SU-DHL-6 (cell line): ENCODE measurements at regions not wholly inside any gene's neighbourhood (a gene's known extent, or its start where the extent isn't known, plus 50 kb on each side); places are given as distances from the start of the nearest gene placed in this dataset.

Source experiments
- H2AFZ ChIP-seq: fragments of 200-600 bp; sonication (generic); 2 replicates; pipeline ENCODE4 v1.6.1; 2014; ENCODE audit warnings: low read depth, mild to moderate bottlenecking, moderate library complexity, mixed read lengths, antibody characterized with exemption, low read length; ENCODE audit not compliant: severe bottlenecking
- H3F3A ChIP-seq: fragments of 200-600 bp; shearing (Covaris generic); 2 replicates; pipeline ENCODE4 v1.6.0; 2016; ENCODE audit warnings: antibody characterized with exemption, mild to moderate bottlenecking; ENCODE audit not compliant: insufficient read depth
- H3K27ac ChIP-seq: fragments of 200-600 bp; sonication (generic); 2 replicates; pipeline ENCODE4 v1.5.1; 2016; ENCODE audit warnings: low read depth, mild to moderate bottlenecking, low read length, moderate library complexity, mixed read lengths
- H3K27me3 ChIP-seq: fragments of 200-600 bp; sonication (generic), shearing (Covaris generic); 2 replicates; pipeline ENCODE4 v1.6.0; 2014; ENCODE audit warnings: mild to moderate bottlenecking, low read length
- H3K36me3 ChIP-seq: fragments of 200-600 bp; sonication (generic); 2 replicates; pipeline ENCODE4 v1.6.1; 2014; ENCODE audit warnings: mild to moderate bottlenecking, low read length, mixed read lengths
- H3K4me2 ChIP-seq: fragments of 300-600, 200-600 bp; shearing (Covaris generic), sonication (generic); 2 replicates; pipeline ENCODE4 v1.6.0; 2014; ENCODE audit warnings: low read length, low read depth, mild to moderate bottlenecking; ENCODE audit not compliant: poor library complexity, severe bottlenecking
- H3K4me3 ChIP-seq: fragments of 200-600 bp; sonication (generic); 2 replicates; pipeline ENCODE4 v1.5.1; 2014; ENCODE audit warnings: antibody characterized with exemption, low read length, mild to moderate bottlenecking, mixed read lengths; ENCODE audit not compliant: insufficient read depth, poor library complexity, severe bottlenecking
- H3K79me2 ChIP-seq: fragments of 200-600 bp; sonication (generic); 2 replicates; pipeline ENCODE4 v1.6.1; 2014; ENCODE audit warnings: mild to moderate bottlenecking, low read length, moderate library complexity; ENCODE audit not compliant: insufficient read depth
- H3K9ac ChIP-seq: fragments of 200-600 bp; sonication (generic); 2 replicates; pipeline ENCODE4 v1.7.0; 2014; ENCODE audit warnings: mild to moderate bottlenecking, low read length
- H3K9me2 ChIP-seq: fragments of 200-600 bp; sonication (generic); replicated peaks from 2 replicates; pipeline ENCODE4 v1.6.1; 2014; ENCODE audit warnings: low read length; ENCODE audit not compliant: insufficient read depth
- H3K9me3 ChIP-seq: fragments of 200-600 bp; sonication (generic); 2 replicates; pipeline ENCODE4 v1.6.1; 2014; ENCODE audit warnings: low read length, mixed read lengths; ENCODE audit not compliant: insufficient read depth
- H4K20me1 ChIP-seq: fragments of 200-600 bp; sonication (generic); 2 replicates; pipeline ENCODE4 v1.6.1; 2014; ENCODE audit warnings: low read depth, mild to moderate bottlenecking, antibody characterized with exemption, low read length, moderate library complexity, mixed read lengths
- CTCF ChIP-seq: fragments of 200-600 bp; sonication (generic); IDR thresholded peaks from one replicate; pipeline ENCODE4 v1.5.1; 2017; ENCODE audit warnings: antibody characterized with exemption, mild to moderate bottlenecking, low read length, moderate library complexity; ENCODE audit not compliant: insufficient read depth, poor library complexity, severe bottlenecking
- EZH2phosphoT487 ChIP-seq: fragments of 200-600 bp; sonication (generic), shearing (Covaris generic); conservative IDR thresholded peaks from 2 replicates; pipeline ENCODE4 v1.6.1; 2018; ENCODE audit warnings: mild to moderate bottlenecking, antibody characterized with exemption, low read length, moderate library complexity, mixed read lengths

- Histone ChIP-seq H3K4me2 (no peak overlapping the region), H3F3A (no peaks in the 10 kb centered on the region), H3K36me3 (no peaks in the 10 kb centered on the region), H3K79me2 (no peaks in the 10 kb centered on the region), H3K4me3 (no peak overlapping the region), H3K27me3 (no peaks in the 10 kb centered on the region), H2AFZ (no peak overlapping the region), H3K9me3 (no peaks in the 10 kb centered on the region), H3K9ac (no peak overlapping the region), H4K20me1 (no peaks in the 10 kb centered on the region), H3K9me2 (no peaks in the 10 kb centered on the region), H3K27ac (no peak overlapping the region)
- TF ChIP-seq EZH2phosphoT487 (no peak), CTCF (no peak)
Observed at GRCh38 chr9:27655441-27655840, 82.2 kb upstream of the C9orf72 start.

DNA sequence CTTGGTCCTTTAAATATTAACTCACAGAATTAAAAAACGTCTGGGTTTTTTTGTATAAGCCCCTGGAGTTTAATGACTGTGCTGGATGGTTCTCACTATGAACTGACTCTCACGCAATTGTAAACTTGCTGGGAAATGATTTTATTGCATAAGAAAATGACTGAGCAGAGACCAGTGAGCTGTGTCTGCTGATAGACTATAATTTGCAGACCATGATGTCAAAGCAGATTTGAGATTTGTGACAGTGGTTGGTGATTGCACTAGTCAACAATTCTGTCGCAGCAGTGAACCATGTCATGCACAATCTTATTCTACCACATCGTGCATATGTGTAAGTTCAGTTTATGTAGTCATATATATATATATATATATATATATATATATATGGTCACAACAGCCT, 85.7 kb upstream of the C9orf72 start:
- H3K4me3 ChIP-seq, result no peak overlapping the region
- no peaks in the 10 kb centered on the region for H3K27me3 ChIP-seq
- H4K20me1 ChIP-seq, result no peaks in the 10 kb centered on the region
- no peaks in the 10 kb centered on the region for H3K79me2 ChIP-seq
- no peaks in the 10 kb centered on the region for H3F3A ChIP-seq
- H3K9me3 ChIP-seq, result no peaks in the 10 kb centered on the region
- H3K4me2 ChIP-seq, result no peak overlapping the region
- no peaks in the 10 kb centered on the region for H3K36me3 ChIP-seq
- H3K9me2 ChIP-seq, result no peaks in the 10 kb centered on the region
- H3K27ac ChIP-seq, result no peak overlapping the region
- TF ChIP-seq EZH2phosphoT487, result no peak
- no peak for TF ChIP-seq CTCF
- no peak overlapping the region for H2AFZ ChIP-seq
- no peak overlapping the region for H3K9ac ChIP-seq

- H3K27me3 ChIP-seq, result no peaks in the 10 kb centered on the region
- H3K4me2 ChIP-seq, result no peak overlapping the region
- H3K9ac ChIP-seq, result no peak overlapping the region
- TF ChIP-seq CTCF (no peak), EZH2phosphoT487 (no peak)
- H3K36me3 ChIP-seq, result no peaks in the 10 kb centered on the region
- H3K9me3 ChIP-seq, result no peaks in the 10 kb centered on the region
- no peaks in the 10 kb centered on the region for H3K79me2 ChIP-seq
- H2AFZ ChIP-seq, result no peak overlapping the region
- H3F3A ChIP-seq, result no peaks in the 10 kb centered on the region
- no peaks in the 10 kb centered on the region for H3K9me2 ChIP-seq
- H4K20me1 ChIP-seq, result no peaks in the 10 kb centered on the region
- no peak overlapping the region for H3K4me3 ChIP-seq
- no peak overlapping the region for H3K27ac ChIP-seq
Observed at GRCh38 chr9:27659571-27659970, 86.3 kb upstream of the C9orf72 start.

DNA sequence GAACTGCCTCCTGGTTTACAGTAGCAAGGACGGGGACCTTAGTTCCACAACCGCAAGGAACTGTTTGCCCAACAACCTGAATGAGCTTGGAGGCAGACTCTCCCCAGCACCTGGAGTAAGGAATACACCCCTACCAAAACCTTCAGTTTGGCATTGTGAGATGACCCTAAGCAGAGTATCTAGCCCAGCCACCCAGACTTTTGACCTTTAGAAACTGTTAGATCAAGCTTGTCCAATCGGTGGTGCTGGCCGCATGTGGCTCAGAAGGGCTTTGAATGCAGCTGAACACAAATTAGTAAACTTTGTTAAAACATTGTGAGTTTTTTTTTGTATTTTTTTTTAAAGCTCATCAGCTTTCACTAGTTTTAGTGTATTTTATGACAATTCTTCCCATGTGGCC, 86.9 kb upstream of the C9orf72 start:
- H3K4me3 ChIP-seq, result no peak overlapping the region
- no peaks in the 10 kb centered on the region for H3F3A ChIP-seq
- no peaks in the 10 kb centered on the region for H3K36me3 ChIP-seq
- H3K27ac ChIP-seq, result no peak overlapping the region
- H2AFZ ChIP-seq, result no peak overlapping the region
- no peaks in the 10 kb centered on the region for H3K9me2 ChIP-seq
- H3K9ac ChIP-seq, result no peak overlapping the region
- no peak for TF ChIP-seq EZH2phosphoT487
- no peak for TF ChIP-seq CTCF
- no peaks in the 10 kb centered on the region for H3K27me3 ChIP-seq
- H3K4me2 ChIP-seq, result no peak overlapping the region
- H3K9me3 ChIP-seq, result no peaks in the 10 kb centered on the region
- no peaks in the 10 kb centered on the region for H4K20me1 ChIP-seq
- no peaks in the 10 kb centered on the region for H3K79me2 ChIP-seq
